ENCODE measurements at regions not wholly inside any gene's neighbourhood (a gene's known extent, or its start where the extent isn't known, plus 50 kb on each side); places are given as distances from the start of the nearest gene placed in this dataset.
A peak's percentile ranks its signal among the peaks of the same experiment; 100 is the strongest.

GRCh38 chr2:126370201-126370600 lies 285.8 kb upstream of the GYPC start:
- DNase-seq (ENCODE audit: low read depth in 3 of 3, low spot score in 1 of 3) = no peak

- DNase-seq (ENCODE audit: low read depth in 3 of 3, low spot score in 1 of 3) = no peak
Observed at GRCh38 chr2:126372406-126372805, 283.6 kb upstream of the GYPC start.

- no peak for DNase-seq (ENCODE audit: low read depth in 3 of 3, low spot score in 1 of 3)
Observed at GRCh38 chr2:126378176-126378575, 277.8 kb upstream of the GYPC start.

GRCh38 chr2:126381091-126381490 lies 274.9 kb upstream of the GYPC start:
- no peak for DNase-seq (ENCODE audit: low read depth in 3 of 3, low spot score in 1 of 3)

- DNase-seq (ENCODE audit: low read depth in 3 of 3, low spot score in 1 of 3) = no peak
Observed at GRCh38 chr2:126382998-126383397, 273.0 kb upstream of the GYPC start.

GRCh38 chr2:126383800-126384199 lies 272.2 kb upstream of the GYPC start:
- no peak for DNase-seq (ENCODE audit: low read depth in 3 of 3, low spot score in 1 of 3)

- no peak for DNase-seq (ENCODE audit: low read depth in 3 of 3, low spot score in 1 of 3)
Observed at GRCh38 chr2:126385441-126385840, 270.5 kb upstream of the GYPC start.

DNA sequence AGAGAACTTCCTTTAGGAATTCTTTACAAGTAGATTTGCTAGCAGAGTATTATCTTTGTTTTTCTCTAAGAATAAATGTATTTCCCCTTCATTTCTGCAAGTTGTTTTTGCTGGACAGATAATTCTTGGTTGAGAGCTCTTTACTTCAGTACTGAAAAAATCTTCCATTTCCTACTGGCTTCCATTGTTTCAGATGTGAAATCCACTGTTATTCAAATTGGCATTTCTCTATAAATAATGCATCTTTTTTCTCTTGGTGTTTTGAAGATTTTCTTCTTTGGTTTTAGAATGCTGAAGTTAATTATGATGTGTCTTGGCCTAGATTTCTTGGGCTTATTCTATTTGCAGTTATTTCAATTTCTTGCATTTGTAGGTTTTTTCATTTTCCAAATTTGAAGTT lies 270.0 kb upstream of the GYPC start:
- no peak for DNase-seq (ENCODE audit: low read depth in 3 of 3, low spot score in 1 of 3)

- no peak for DNase-seq (ENCODE audit: low read depth in 3 of 3, low spot score in 1 of 3)
Observed at GRCh38 chr2:126389446-126389845, 266.5 kb upstream of the GYPC start.

DNA sequence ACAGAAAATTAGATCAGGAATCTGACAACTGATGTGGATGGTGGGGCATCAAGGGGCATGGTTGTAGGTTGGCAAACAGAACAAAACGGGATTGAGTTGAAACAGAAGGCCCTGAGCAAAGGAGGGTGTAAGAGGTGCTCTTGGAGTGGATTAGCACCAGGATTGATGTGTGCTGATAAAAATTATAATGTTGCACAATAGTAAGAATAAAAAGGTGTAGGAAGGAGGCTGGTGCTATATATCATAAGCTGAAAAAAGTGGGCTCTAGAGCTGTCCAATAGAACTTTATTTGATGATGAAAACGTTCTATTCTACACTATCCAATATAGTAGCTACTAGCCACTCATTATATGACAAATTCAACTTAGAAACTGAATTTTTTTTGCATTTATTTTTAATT lies 263.1 kb upstream of the GYPC start:
- DNase-seq (ENCODE audit: low read depth in 3 of 3, low spot score in 1 of 3) = no peak

GRCh38 chr2:126399001-126399400 lies 257.0 kb upstream of the GYPC start:
- DNase-seq (ENCODE audit: low read depth in 3 of 3, low spot score in 1 of 3) = peak in 1 of 3 donors; percentile 3

DNA sequence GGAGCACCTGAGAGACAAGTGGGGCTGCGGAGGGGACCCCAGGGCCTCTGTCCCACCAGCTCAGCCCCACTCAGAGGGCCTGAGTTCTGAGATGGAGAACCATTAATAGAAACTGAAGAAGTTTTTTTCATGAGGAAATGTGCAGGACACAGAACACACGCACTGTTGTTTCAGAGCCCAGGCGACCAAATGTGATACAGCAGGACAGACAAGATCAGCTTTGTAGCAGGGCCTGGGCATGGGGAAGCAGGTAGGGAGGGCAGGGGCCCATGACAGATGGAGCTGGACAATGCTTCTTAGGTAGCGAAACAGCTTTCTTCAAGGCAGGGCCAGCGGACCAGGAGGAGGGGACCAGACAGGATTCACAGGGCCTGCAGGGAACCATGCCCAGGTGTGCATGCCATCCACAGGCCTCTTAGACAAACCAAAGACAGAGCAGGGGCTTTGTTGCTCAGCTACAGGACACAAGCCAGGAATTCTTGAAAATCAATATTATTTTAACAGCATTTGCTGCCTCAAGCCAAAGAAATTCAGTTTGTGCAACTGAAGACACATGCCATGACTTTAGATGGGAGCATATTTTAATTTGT lies 252.8 kb upstream of the GYPC start:
- DNase-seq (ENCODE audit: low read depth in 3 of 3, low spot score in 1 of 3) = no peak

- no peak for DNase-seq (ENCODE audit: low read depth in 3 of 3, low spot score in 1 of 3)
Observed at GRCh38 chr2:126406267-126406666, 249.7 kb upstream of the GYPC start.

DNA sequence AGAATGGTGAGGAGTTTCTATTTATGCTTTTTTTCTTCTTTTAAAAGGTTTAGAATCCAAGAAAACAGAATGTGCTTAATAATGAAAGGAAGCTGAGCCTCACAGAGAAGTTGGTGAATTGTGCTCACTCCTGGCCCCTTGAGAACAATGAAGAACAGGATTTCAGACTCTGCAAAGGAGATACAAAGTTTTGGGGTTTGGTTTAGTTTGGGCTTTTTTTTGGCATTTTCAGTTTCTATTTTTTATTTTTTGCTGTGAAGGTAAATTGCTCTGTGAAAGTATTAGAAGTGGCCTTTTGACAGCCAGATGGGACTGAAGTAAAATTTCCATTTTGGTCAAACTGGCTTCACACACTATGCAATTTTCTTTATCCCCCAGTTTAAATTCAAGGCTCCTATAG lies 247.3 kb upstream of the GYPC start:
- no peak for DNase-seq (ENCODE audit: low read depth in 3 of 3, low spot score in 1 of 3)

DNA sequence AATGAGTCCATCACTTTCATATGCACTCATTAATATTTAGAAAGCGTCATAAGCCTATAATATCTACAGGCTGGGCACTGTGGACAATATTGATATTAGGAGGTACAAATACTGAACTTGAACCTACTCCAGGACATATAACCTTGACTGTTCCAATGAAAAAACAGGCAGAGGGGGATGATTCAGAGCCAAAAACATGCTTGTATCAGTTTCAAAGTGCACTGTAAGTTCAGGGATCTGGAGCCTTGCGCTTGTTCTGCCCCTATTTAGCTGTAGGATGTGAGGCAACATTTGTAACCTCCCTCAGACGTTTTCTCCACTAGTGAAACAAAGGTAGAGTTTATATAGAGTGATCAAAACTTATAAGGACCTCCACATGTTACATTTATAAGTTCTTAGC lies 246.1 kb upstream of the GYPC start:
- no peak for DNase-seq (ENCODE audit: low read depth in 3 of 3, low spot score in 1 of 3)

GRCh38 chr2:126413079-126413478 lies 242.9 kb upstream of the GYPC start:
- DNase-seq (ENCODE audit: low read depth in 3 of 3, low spot score in 1 of 3) = no peak

- no peak for DNase-seq (ENCODE audit: low read depth in 3 of 3, low spot score in 1 of 3)
Observed at GRCh38 chr2:126419403-126419802, 236.6 kb upstream of the GYPC start.

- no peak for DNase-seq (ENCODE audit: low read depth in 3 of 3, low spot score in 1 of 3)
Observed at GRCh38 chr2:126425943-126426342, 230.0 kb upstream of the GYPC start.

DNA sequence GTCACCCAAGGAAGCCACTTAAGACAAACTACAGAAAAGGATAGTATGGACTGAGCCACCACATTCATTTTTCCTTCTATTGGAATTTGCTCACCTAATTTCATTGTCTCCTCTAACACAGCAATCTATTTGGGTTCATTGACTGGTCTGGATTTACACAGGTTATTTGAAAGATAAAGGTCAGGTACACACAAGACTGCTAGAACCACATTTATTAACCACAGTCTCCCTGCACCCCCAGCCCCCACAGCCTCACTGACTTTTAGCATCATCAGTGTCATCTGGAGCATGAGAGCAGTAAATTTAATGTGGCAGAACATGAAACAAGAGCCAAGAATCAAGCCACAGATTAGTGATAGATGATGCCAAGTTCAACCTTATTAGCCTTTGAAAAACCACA lies 226.9 kb upstream of the GYPC start:
- DNase-seq (ENCODE audit: low read depth in 3 of 3, low spot score in 1 of 3) = no peak

DNA sequence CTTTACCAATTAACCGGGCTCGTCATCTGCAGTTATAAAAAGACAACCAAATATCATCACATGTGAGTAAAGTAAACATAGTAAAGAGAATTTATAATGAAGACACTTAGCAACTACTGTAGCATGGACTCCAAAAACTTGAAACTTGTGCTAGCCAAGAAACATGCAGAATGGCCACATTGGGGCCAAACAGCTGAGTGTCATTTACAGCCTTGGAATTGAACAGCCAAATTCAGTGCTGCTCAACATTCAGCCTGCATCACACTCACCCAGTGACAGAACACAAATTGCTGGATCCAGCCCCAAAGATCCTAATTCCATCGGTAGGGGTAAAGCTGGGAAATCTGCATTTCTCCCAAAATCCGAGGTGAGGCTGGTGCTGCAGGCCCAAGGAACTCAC lies 224.8 kb upstream of the GYPC start:
- no peak for DNase-seq (ENCODE audit: low read depth in 3 of 3, low spot score in 1 of 3)

GRCh38 chr2:126436411-126436810 lies 219.5 kb upstream of the GYPC start:
- no peak for DNase-seq (ENCODE audit: low read depth in 3 of 3, low spot score in 1 of 3)

DNA sequence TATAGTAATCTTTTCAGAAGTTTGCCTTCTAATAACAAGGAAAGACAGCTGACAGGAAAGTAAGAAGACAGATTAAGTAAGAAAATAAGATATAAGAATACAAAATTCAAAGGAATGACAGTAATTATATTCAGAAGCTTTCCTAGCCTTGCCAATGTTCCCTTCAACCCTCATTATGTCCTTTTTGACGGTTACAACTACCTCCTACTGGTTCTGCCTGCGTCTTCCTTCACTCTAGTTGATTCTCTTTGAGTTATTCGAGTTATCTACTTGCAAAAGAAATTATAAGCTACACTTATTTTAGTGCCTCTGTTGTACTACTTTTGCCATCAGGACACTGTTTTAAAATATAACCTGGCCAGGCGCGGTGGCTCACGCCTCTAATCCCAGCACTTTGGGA lies 218.9 kb upstream of the GYPC start:
- no peak for DNase-seq (ENCODE audit: low read depth in 3 of 3, low spot score in 1 of 3)

- DNase-seq (ENCODE audit: low read depth in 3 of 3, low spot score in 1 of 3) = no peak
Observed at GRCh38 chr2:126444512-126444911, 211.4 kb upstream of the GYPC start.
